ENCODE measurements at regions not wholly inside any gene's neighbourhood (a gene's known extent, or its start where the extent isn't known, plus 50 kb on each side); places are given as distances from the start of the nearest gene placed in this dataset.

- TF ChIP-seq CHD7 (IDR thresholded peaks at IDR 0.05; ENCODE audit: insufficient replicate concordance, low read length) (no peak), CHD1 (IDR thresholded peaks at IDR 0.05; ENCODE audit: low read depth, low read length) (no peak), SUZ12 (IDR thresholded peaks at IDR 0.05; ENCODE audit: low read length) (no peak), TBP (IDR thresholded peaks at IDR 0.05; ENCODE audit: low read depth, low read length) (no peak), RNF2 (IDR thresholded peaks at IDR 0.05; ENCODE audit: borderline replicate concordance, low read depth, low read length, missing control alignments, poor library complexity, severe bottlenecking) (no peak), SP4 (IDR thresholded peaks at IDR 0.05; ENCODE audit: low read length) (no peak), CHD2 (IDR thresholded peaks at IDR 0.05; ENCODE audit: low read length) (no peak)
These were observed 228.5 kb upstream of the SESN3 start (continued) for GRCh38 chr11:95459291-95460042.
